Naive thymus-derived CD8-positive, alpha-beta T cell (primary cell): ENCODE measurements at regions not wholly inside any gene's neighbourhood (a gene's known extent, or its start where the extent isn't known, plus 50 kb on each side); places are given as distances from the start of the nearest gene placed in this dataset.

Experiments used
- ATAC-seq, 2 donors: fragments of 150-1000 bp; cut with Tn5 transposase in 1 of 2; sonication (Bioruptor Pico), chemical (Tn5 transposase) in 1 of 2; 1 replicate in 1 of 2; 2 replicates in 1 of 2; pipeline ENCODE4 v1.10.0; 2021; ENCODE audit warnings: mild to moderate bottlenecking in 2 of 2, moderate library complexity in 2 of 2
- POLR2A ChIA-PET: fragments of 350-600 bp; sonication (Branson Sonifier 250); formaldehyde crosslinking; loops from one replicate; lab custom pipeline; 2021; ENCODE audit warnings: antibody characterized with exemption; lab: Charles Lee
- DNase-seq, 10 donors: peaks; one replicate each; pipeline versions ENCODE4 v3.0.0 to v3.0.0-alpha.2; 2020 to 2022
- H3K27ac Mint-ChIP-seq, 10 donors: one replicate each; pipeline ENCODE4 v1.8.0; 2020 to 2022; ENCODE audit warnings: mild to moderate bottlenecking in 10 of 10, mixed read lengths in 10 of 10, moderate library complexity in 4 of 10, inconsistent platforms in 1 of 10
- H3K27me3 Mint-ChIP-seq, 5 donors: one replicate each; pipeline ENCODE4 v1.8.0; 2021 to 2022; ENCODE audit warnings: mixed read lengths in 5 of 5
- H3K36me3 Mint-ChIP-seq, 3 donors: one replicate each; pipeline ENCODE4 v1.8.0; 2020 to 2022; ENCODE audit warnings: mixed read lengths in 3 of 3, mild to moderate bottlenecking in 2 of 3, inconsistent platforms in 1 of 3
- H3K4me1 Mint-ChIP-seq, 4 donors: one replicate each; pipeline ENCODE4 v1.8.0; 2021 to 2022; ENCODE audit warnings: mixed read lengths in 4 of 4
- H3K4me3 Mint-ChIP-seq, 10 donors: one replicate each; pipeline ENCODE4 v1.8.0; 2020 to 2022; ENCODE audit warnings: mild to moderate bottlenecking in 10 of 10, mixed read lengths in 10 of 10, moderate library complexity in 6 of 10, inconsistent platforms in 1 of 10
- H3K9me3 Mint-ChIP-seq, 9 donors: one replicate each; pipeline ENCODE4 v1.8.0; 2020 to 2022; ENCODE audit warnings: mixed read lengths in 9 of 9, mild to moderate bottlenecking in 3 of 9, inconsistent platforms in 1 of 9, moderate library complexity in 1 of 9

DNA sequence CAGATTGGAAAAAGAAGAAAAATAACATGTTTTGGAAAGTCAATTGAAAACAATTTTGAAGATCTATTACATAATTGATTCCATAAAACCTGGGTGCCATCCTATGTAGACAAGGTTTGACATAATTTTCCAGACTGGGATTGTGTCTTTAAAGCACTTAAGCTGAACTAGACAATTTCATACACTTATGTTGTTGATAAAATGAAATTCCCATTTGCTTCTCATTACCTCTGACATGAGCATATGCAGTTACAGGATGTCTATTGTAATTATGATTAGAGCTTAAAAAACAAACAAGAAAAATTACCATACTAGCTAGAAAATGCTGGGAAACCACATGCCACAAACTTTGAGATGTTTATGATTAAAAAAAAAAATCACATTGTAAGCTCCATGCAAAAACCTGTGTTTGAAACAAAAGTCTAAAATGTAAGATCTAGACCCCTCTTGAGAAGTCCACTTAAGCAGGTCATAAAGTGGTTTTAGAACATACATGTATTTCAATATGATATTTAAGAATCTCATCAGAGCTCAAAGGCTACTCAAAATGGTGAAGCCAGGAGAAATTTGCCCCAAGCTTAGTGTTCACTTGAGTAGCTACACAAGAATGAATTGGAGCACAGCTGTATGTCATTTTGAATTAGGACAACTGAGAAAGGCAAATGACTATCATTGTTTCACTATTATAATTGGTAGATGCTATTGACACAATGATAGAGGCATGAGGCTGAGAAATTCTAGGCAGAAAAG is 181.1 kb upstream of the PABPC4L start:
- H3K4me3 Mint-ChIP-seq = no peak overlapping the region
- POLR2A ChIA-PET = no interaction called here

GRCh38 chr4:134375775-134376174 is 174.2 kb upstream of the PABPC4L start:
- POLR2A ChIA-PET = no interaction called here
- Mint-ChIP-seq H3K4me1 (no peaks in the 10 kb centered on the region), H3K4me3 (no peak overlapping the region), H3K27ac (no peak overlapping the region), H3K36me3 (no peaks in the 10 kb centered on the region), H3K27me3 (no peaks in the 10 kb centered on the region), H3K9me3 (peaks cover 0 to 16% (median 2%) of the 10 kb centered on the region in 9 donors)
- no peak for ATAC-seq
- DNase-seq = no peak

More for the DNA sequence above, 181.1 kb upstream of the PABPC4L start:
- H3K9me3 Mint-ChIP-seq = peaks cover 0 to 5% (median 0%) of the 10 kb centered on the region in 9 donors
- no peak overlapping the region for H3K27ac Mint-ChIP-seq
- no peak for DNase-seq
- H3K27me3 Mint-ChIP-seq = no peaks in the 10 kb centered on the region
- no peak for ATAC-seq
- H3K4me1 Mint-ChIP-seq = no peaks in the 10 kb centered on the region
- no peaks in the 10 kb centered on the region for H3K36me3 Mint-ChIP-seq

DNA sequence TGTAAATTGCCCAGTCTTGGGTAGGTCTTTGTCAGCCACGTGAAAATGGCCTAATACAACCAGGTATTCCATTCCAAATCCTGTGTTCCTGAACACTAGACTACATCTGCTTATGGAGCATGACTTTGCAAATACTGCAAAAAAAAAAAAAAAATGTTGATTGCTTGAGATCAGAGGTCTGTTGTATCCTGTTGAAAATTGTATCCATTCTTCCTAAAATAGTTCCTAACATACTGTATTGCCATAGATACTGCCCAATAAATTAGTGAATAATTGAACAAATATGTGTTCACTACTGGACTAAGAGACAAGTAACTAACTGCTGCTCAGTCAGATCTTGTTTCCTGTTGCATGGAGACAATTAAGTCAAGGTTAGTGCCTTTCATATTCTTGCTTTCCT is 164.3 kb upstream of the PABPC4L start:
- H3K36me3 Mint-ChIP-seq = no peaks in the 10 kb centered on the region
- no peak overlapping the region for H3K4me3 Mint-ChIP-seq
- H3K9me3 Mint-ChIP-seq = peaks cover 0 to 20% (median 5%) of the 10 kb centered on the region in 9 donors
- no peak overlapping the region for H3K27ac Mint-ChIP-seq
- H3K4me1 Mint-ChIP-seq = no peaks in the 10 kb centered on the region
- POLR2A ChIA-PET = no interaction called here
- H3K27me3 Mint-ChIP-seq = no peaks in the 10 kb centered on the region
- ATAC-seq (no peak), DNase-seq (no peak)

GRCh38 chr4:134364928-134365327 is 163.3 kb upstream of the PABPC4L start:
- Mint-ChIP-seq H3K36me3 (no peaks in the 10 kb centered on the region), H3K27ac (no peak overlapping the region), H3K9me3 (peaks cover 0 to 20% (median 5%) of the 10 kb centered on the region in 9 donors), H3K4me3 (no peak overlapping the region), H3K27me3 (no peaks in the 10 kb centered on the region), H3K4me1 (no peaks in the 10 kb centered on the region)
- POLR2A ChIA-PET = no interaction called here
- DNase-seq (no peak), ATAC-seq (no peak)

DNA sequence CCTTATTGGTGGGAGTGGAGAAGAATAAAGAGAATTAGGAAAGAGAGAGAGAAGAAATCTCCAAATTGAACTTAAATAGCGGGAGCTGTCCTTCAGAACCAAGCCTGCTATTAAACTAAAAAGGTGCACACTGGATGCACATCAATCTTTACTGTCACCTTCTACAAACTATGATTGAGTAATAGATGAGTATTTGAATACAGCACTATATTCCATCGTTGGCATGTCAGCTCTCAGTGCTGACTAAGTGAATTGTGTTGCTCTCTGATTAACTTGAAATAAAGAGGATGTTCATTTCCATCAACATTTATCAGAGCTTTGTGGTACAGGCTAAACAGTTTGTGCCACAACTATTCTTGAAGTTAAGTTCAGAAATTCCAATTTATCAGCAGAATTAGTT is 143.7 kb upstream of the PABPC4L start:
- DNase-seq (no peak), ATAC-seq (no peak)
- POLR2A ChIA-PET = interaction anchor here (0.7 kb wide), 1 partner anchor 121 kb away, joined by 3 read pairs; no protein-coding TSS in a partner anchor
- Mint-ChIP-seq H3K9me3 (peaks cover 0 to 12% (median 4%) of the 10 kb centered on the region in 9 donors), H3K4me3 (no peak overlapping the region), H3K27me3 (no peaks in the 10 kb centered on the region), H3K27ac (no peak overlapping the region), H3K4me1 (no peaks in the 10 kb centered on the region), H3K36me3 (no peaks in the 10 kb centered on the region)

- no peaks in the 10 kb centered on the region for H3K27me3 Mint-ChIP-seq
- H3K4me1 Mint-ChIP-seq = no peaks in the 10 kb centered on the region
- H3K9me3 Mint-ChIP-seq = peaks cover 0 to 12% (median 7%) of the 10 kb centered on the region in 9 donors
- H3K4me3 Mint-ChIP-seq = no peak overlapping the region
- POLR2A ChIA-PET = no interaction called here
- no peaks in the 10 kb centered on the region for H3K36me3 Mint-ChIP-seq
- no peak overlapping the region for H3K27ac Mint-ChIP-seq
- no peak for DNase-seq
- ATAC-seq = no peak
Measured at GRCh38 chr4:134343656-134344055, 142.1 kb upstream of the PABPC4L start.

- Mint-ChIP-seq H3K27me3 (no peaks in the 10 kb centered on the region), H3K36me3 (no peaks in the 10 kb centered on the region), H3K4me1 (no peaks in the 10 kb centered on the region), H3K27ac (no peak overlapping the region), H3K9me3 (peaks cover 0 to 12% (median 7%) of the 10 kb centered on the region in 9 donors), H3K4me3 (no peak overlapping the region)
- POLR2A ChIA-PET = no interaction called here
- ATAC-seq (no peak), DNase-seq (no peak)
Measured at GRCh38 chr4:134343081-134343480, 141.5 kb upstream of the PABPC4L start.

DNA sequence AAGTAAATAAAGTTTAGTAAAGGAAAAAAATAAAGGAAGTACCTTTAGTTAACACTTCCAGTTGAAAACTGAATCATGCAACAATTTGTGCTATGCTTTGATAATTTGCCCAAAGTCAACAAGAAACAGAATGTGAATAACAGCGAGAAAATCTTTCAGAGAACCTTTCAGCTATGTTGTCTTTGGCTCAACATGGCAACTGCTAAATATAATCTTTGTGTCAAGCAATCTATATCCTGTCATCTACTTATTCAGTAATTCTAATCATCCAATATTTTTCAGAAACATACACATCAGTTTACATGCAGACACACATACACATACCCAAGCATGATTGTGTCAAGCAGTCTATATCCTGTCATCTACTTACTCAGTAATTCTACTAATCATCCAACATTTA is 136.0 kb upstream of the PABPC4L start:
- H3K36me3 Mint-ChIP-seq = no peaks in the 10 kb centered on the region
- H3K4me3 Mint-ChIP-seq = no peak overlapping the region
- peaks cover 0 to 16% (median 2%) of the 10 kb centered on the region in 9 donors for H3K9me3 Mint-ChIP-seq
- POLR2A ChIA-PET = no interaction called here
- ATAC-seq (no peak), DNase-seq (no peak)
- H3K27me3 Mint-ChIP-seq = no peaks in the 10 kb centered on the region
- H3K4me1 Mint-ChIP-seq = no peaks in the 10 kb centered on the region
- no peak overlapping the region for H3K27ac Mint-ChIP-seq

GRCh38 chr4:134328741-134329140 is 127.2 kb upstream of the PABPC4L start:
- Mint-ChIP-seq H3K36me3 (no peaks in the 10 kb centered on the region), H3K27me3 (no peaks in the 10 kb centered on the region), H3K4me3 (no peak overlapping the region), H3K27ac (no peak overlapping the region), H3K4me1 (no peaks in the 10 kb centered on the region), H3K9me3 (peaks cover 0 to 18% (median 4%) of the 10 kb centered on the region in 9 donors)
- POLR2A ChIA-PET = no interaction called here
- DNase-seq (no peak), ATAC-seq (no peak)

DNA sequence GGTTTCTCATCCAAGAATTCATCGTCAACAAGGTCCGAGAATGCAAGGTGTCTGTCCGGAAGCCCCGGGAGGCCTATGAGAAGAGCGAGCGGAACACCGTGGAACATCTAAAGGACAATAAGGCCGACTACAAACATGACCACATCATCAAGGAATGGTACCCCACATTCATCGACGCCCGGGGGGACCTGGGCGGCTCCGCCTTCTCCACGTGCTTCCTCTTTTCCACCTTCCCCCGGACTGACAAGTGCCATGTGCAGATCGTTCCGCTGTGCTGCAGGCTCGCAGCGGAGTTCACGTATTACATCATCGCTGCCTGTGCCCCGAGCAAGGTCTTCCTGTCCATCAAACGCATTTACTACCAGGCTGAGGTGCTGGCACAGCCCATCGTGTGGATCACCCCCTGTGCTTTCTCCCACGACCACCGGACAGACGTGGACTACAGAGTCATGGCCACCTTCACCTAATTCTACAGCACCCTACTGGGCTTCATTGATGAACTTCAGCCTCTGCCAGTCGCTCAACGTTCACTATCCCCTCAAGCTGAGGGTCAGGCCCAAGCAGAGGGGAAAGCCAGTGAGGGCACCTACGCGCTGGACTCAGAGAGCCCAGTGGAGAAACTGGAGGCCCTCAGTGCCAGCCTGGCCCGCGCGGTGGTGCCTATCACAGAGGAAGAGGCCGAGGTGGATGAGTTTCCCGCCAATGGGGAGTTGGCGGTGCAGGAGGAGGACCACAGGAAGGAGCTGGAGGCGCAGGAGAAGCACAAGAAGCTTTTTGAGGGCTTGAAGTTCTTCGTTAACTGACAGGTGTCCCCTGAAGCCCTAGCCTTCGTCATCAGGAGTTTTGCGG is 125.9 kb upstream of the PABPC4L start:
- no peaks in the 10 kb centered on the region for H3K27me3 Mint-ChIP-seq
- POLR2A ChIA-PET = no interaction called here
- no peaks in the 10 kb centered on the region for H3K36me3 Mint-ChIP-seq
- ATAC-seq (no peak), DNase-seq (no peak)
- H3K4me3 Mint-ChIP-seq = no peak overlapping the region
- H3K9me3 Mint-ChIP-seq = peaks cover 0 to 18% (median 4%) of the 10 kb centered on the region in 9 donors
- no peaks in the 10 kb centered on the region for H3K4me1 Mint-ChIP-seq
- no peak overlapping the region for H3K27ac Mint-ChIP-seq

GRCh38 chr4:134326866-134327265 is 125.3 kb upstream of the PABPC4L start:
- no peak overlapping the region for H3K27ac Mint-ChIP-seq
- H3K36me3 Mint-ChIP-seq = no peaks in the 10 kb centered on the region
- DNase-seq = no peak
- no peak for ATAC-seq
- H3K4me1 Mint-ChIP-seq = no peaks in the 10 kb centered on the region
- POLR2A ChIA-PET = no interaction called here
- H3K9me3 Mint-ChIP-seq = peaks cover 0 to 18% (median 4%) of the 10 kb centered on the region in 9 donors
- H3K4me3 Mint-ChIP-seq = no peak overlapping the region
- H3K27me3 Mint-ChIP-seq = no peaks in the 10 kb centered on the region

DNA sequence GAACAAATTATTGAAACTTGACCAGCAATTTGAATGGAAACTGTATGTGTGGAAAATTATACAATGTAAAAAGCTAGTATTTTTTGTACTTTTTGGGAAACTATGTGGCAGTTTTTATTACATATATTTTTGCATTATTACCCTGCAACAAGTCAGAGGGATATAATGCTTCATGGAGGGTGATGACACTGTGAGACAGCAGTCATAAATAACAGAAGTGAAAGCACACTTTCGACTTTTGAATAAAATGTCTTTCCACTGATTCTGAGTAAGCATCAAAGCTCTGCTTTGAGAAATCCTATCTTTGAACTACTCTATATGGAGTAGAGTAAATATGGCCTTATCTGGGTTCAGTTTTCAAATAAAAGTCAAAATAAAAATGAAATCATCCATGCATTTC is 122.6 kb upstream of the PABPC4L start:
- no peaks in the 10 kb centered on the region for H3K36me3 Mint-ChIP-seq

DNA sequence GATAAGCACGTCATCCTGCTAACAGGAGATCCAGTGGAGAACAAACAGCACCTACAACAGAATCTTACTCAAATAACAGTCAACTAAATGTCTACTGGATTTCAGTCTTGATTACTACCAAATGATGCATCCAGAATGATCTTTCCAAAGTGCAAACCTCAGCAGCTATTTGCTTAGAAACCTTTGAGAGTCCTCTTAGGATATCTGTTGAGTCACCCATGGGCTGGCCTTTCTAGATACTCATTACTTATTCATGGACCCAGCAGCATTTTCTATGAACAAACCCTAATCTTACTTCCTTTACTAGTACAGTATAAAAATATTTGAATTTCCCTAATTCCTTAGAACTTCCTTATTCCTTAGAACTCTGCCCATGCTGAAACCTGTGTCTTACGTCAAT is 118.5 kb upstream of the PABPC4L start:
- H3K4me1 Mint-ChIP-seq = no peaks in the 10 kb centered on the region
- peaks cover 2 to 32% (median 10%) of the 10 kb centered on the region in 9 donors for H3K9me3 Mint-ChIP-seq
- no peaks in the 10 kb centered on the region for H3K36me3 Mint-ChIP-seq
- H3K27me3 Mint-ChIP-seq = no peaks in the 10 kb centered on the region
- ATAC-seq (no peak), DNase-seq (no peak)
- no peak overlapping the region for H3K27ac Mint-ChIP-seq
- POLR2A ChIA-PET = no interaction called here
- no peak overlapping the region for H3K4me3 Mint-ChIP-seq

More for the DNA sequence above, 122.6 kb upstream of the PABPC4L start:
- H3K4me3 Mint-ChIP-seq = no peak overlapping the region
- POLR2A ChIA-PET = no interaction called here
- DNase-seq (no peak), ATAC-seq (no peak)
- no peak overlapping the region for H3K27ac Mint-ChIP-seq
- peaks cover 4 to 28% (median 11%) of the 10 kb centered on the region in 9 donors for H3K9me3 Mint-ChIP-seq
- H3K4me1 Mint-ChIP-seq = no peaks in the 10 kb centered on the region
- no peaks in the 10 kb centered on the region for H3K27me3 Mint-ChIP-seq
